ENCODE measurements at regions not wholly inside any gene's neighbourhood (a gene's known extent, or its start where the extent isn't known, plus 50 kb on each side); places are given as distances from the start of the nearest gene placed in this dataset.
"Not testable (repeated sequence)": the region's sequence is repeated elsewhere in the genome, so short reads cannot be mapped to it uniquely, and the experiment has no call there.

DNA sequence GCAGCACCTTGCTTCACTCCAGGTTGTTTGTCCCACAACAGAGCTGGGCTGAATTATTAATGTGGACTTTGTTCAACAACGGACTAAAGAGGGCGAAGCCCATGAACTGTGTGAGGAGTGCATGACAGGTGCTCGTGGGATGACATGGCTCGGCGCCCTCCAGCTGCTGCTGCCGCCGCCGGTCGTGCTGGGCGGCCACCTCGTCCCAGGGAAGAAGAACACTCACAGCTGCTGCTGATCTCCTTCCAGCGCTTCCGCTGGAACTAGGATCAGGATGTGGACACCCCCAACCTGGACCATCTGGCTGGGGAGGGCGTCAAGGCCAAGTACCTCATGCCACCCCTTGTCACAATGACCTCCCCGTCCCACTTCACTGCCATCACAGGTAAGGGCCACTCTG is 91.4 kb upstream of the FAM90A26 start:
- TF ChIP-seq, protein P1, sequence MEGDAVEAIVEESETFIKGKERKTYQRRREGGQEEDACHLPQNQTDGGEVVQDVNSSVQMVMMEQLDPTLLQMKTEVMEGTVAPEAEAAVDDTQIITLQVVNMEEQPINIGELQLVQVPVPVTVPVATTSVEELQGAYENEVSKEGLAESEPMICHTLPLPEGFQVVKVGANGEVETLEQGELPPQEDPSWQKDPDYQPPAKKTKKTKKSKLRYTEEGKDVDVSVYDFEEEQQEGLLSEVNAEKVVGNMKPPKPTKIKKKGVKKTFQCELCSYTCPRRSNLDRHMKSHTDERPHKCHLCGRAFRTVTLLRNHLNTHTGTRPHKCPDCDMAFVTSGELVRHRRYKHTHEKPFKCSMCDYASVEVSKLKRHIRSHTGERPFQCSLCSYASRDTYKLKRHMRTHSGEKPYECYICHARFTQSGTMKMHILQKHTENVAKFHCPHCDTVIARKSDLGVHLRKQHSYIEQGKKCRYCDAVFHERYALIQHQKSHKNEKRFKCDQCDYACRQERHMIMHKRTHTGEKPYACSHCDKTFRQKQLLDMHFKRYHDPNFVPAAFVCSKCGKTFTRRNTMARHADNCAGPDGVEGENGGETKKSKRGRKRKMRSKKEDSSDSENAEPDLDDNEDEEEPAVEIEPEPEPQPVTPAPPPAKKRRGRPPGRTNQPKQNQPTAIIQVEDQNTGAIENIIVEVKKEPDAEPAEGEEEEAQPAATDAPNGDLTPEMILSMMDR (IDR thresholded peaks at IDR 0.05; ENCODE audit: insufficient read depth, low read depth, low read length), result not testable (repeated sequence)
- TF ChIP-seq EZH2 (IDR thresholded peaks at IDR 0.05; ENCODE audit: insufficient read depth, low read length), result not testable (repeated sequence)

All from astrocyte (in vitro differentiated cells and primary cell).